Right kidney (tissue), 1 donor: ENCODE measurements at regions not wholly inside any gene's neighbourhood (a gene's known extent, or its start where the extent isn't known, plus 50 kb on each side); places are given as distances from the start of the nearest gene placed in this dataset.

Experiments
- DNase-seq: peaks from one replicate; pipeline ENCODE4 v3.0.0-alpha.2; 2016

DNA sequence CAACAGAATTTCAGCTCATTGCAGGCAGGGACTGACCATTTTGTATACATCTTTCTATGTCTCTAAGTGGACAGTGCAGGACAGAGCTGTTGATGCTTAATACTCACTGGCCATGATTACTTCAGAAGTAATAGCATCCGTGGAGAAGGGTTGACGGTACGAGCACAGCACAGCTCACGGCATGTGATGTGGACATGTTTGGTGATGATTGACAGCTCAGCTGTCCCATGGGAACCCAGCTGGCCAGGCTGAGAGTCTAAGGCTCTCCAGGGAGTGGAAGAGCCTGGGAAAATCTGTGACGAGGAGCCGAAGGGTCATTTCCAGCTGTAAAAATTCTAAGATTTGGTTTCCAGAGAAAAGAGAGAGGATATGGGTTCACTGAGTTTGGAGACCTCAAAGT is 198.2 kb downstream of the SNX19 start:
- no peak for DNase-seq

- peak; percentile 47 for DNase-seq
These were observed 196.9 kb downstream of the SNX19 start for GRCh38 chr11:130719220-130719915.

GRCh38 chr11:130720232-130721022 is 195.9 kb downstream of the SNX19 start:
- DNase-seq, result peak; percentile 36

- no peak for DNase-seq
These were observed 195.1 kb downstream of the SNX19 start for GRCh38 chr11:130721023-130721681.

DNA sequence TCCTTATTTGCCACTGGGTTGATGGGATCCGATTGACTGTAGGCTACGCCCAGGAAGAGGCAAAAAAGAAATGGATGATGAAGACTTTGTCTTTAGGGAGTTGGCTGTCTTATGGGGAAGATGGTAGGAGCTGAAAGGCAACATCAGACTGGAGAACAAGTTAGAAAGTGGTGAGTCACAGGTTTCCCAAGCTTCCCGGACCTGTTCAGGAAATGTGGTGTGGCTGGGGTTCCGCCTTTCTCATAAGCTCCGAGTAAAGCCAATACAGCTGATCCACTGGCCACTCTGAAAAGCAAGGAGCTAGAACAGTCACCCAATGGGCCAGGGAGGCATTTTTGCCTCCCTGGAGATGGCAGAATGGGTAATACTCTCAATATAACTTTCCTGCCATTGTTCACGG is 194.5 kb downstream of the SNX19 start:
- DNase-seq, result no peak

DNA sequence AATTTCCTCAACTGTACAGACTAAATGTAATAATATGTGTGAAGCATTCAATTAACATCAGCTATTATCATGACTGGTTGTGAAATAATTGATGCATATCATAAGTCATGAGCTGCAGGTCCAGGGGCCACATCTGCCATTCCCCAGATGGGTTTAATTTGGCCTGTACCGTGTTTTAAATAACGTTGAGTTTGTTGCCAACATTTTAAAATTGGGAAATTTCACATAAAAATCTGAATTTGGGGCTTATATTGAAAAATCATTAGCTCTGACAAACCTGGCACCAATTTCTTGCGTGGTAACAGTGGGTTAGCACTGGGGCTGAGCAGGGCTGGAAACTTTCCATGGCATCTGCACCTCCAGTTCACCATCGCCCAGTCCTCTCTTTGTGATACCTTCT is 193.9 kb downstream of the SNX19 start:
- no peak for DNase-seq

DNA sequence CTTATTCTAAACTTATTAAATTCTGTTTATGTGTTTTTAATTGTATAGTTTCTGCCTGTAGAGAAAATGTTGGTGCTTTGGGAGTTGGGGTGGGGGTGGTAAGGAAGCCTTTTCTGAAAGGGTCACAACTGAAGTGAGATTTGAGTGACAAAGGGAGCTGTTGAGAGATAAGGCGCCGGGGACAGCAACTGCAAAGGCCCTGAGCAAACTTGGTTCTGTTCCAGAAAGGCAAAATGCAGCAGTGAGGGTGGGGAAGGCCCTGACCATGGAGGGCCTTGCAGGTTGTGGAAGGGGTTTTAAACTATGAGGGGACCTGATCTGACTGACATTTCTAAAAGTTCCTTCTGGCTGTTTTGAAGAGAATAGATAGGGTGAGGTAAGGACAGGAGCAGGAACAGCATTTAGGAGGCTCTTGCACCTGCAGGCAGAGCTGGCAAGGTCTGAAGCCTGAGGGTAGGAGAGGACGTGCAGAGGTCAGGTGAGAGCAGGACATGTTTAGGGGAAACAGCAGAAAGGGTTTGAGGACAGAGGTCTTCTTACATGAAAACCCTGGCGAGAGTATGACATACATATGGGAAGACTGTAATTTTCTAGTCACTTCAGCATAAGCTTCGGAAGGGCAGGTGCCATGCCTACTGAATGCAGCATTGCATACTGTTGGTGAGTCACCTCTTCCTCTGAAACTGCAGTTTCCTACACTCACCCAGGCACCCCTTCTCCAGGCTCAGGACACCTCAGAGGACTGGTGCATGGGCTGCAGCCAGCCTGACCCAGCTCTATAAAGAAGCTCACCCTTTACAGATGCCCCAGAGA is 190.7 kb downstream of the SNX19 start:
- DNase-seq, result no peak

DNA sequence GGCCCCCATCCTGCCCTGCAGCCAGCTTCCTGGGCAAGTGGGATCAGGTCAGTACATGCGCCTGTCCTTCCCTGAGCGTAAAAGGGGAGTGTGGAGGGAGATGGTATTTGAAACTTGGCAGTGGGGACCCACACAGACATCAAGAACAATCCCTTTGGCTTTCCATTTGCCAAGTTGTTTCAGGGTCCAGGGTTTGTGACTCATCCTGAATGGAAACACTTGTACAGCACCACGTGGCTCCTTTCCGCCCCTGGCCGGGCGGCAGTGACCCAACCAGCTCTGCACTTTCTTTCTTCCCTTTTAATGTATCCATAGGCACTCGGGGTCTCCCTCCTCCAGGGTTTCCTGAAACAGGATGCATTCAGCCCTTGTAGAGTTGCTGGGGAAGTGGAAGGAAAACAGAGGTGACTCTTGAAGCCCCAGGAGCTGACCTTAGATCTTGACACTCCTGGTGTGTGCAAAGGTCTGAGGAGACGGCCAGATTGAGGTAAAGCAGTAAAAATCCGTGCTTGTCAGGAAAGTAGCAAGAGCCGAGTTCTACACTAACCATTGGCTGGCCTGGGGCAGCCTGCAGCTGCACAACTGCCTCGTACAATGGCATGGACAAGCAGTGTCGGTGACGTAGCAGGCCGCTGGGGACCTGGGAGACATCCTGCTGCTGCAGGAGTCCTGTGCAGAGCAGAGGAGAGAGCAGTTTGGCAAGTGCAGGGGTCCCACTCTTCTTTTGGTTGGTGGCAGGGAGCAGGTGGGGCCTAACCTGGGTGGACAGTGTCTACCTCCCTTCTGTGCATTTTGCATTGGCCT is 189.8 kb downstream of the SNX19 start:
- DNase-seq, result no peak

GRCh38 chr11:130727157-130728119 is 188.8 kb downstream of the SNX19 start:
- no peak for DNase-seq

- no peak for DNase-seq
These were observed 187.8 kb downstream of the SNX19 start for GRCh38 chr11:130728185-130729180.

DNA sequence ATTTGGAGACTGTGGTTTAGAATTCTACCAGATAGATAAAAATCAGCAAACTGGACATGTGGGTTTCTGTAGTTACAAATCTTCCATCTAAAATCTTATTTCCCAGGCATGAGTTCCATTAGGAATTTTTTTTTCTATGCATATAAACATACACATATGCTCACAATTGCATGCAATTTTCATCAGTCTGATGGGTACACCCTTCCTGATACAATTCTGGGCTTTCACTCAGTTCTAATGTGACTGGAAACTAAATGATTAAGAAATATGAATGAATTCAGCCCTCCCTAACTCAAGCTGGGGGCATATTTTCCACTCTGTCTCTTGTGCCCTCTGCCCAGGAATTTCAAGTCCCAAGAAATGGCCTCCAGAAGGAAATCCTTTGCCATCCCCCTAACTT is 187.1 kb downstream of the SNX19 start:
- DNase-seq, result no peak

GRCh38 chr11:130729678-130730300 is 186.5 kb downstream of the SNX19 start:
- DNase-seq, result no peak

- no peak for DNase-seq
These were observed 184.9 kb downstream of the SNX19 start for GRCh38 chr11:130731401-130731800.

- no peak for DNase-seq
These were observed 183.8 kb downstream of the SNX19 start for GRCh38 chr11:130732476-130732875.

DNA sequence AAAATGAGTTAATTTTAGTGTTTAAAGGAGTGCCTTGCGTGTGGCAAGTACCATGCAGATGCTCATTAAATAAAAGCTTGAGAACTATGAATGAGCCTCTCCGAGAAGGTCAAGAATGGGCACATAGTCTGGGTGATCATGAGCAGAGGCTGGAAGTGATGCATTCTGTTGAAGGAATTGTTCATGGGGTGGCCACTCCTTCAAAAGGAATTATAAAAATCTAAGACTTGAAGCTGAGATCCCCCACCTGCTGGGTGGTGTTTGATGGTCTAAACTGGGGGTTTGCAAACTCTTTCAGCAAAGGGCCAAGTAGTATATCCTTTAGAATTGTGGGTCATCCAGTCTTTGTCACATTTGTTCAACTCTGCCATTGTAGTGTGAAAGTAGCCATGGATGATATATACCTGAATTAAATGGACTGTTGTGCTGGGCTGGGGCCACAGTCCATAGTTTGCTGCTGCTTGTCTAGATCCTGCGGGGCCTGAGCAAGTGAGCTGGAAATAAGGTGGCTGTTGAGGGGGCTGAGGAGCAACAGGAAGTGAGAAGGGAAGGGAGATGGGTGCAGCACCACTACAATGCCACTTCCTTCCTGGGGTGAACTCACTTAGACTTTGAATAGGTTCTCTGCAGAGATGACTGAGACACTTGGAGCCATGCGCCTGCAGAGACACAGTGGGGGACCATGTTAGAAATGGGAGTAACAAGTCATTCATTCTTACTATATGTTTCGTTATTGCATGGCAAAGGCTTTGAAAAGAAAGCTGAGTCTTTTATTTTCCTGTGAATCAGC is 179.0 kb downstream of the SNX19 start:
- DNase-seq, result no peak

DNA sequence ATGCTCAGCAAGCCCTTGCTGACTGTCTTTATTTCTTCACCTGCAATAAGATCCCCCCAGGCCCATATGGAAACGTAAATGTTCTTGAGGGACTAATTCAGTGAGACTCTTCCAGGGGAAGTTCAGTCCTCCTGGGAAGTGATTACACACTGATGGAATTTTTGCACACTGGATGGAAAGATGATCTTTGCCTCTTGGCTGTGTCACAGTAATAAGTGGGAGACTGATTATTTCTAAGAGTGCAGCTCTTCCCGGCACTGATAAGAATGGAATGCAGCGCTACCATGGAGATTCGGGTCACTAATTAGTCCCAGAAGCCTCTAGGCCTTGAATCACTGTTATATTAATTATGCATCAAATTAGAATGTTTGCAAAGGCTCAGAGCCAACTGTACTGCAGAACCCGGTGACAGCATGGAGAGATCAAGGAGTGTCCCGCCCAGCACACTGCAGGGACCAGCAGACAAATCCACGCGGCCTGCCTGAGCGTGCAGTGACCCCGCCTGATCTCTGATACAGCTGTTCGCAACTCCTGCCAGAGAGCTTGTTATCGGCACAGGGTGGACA is 178.3 kb downstream of the SNX19 start:
- DNase-seq, result peak; percentile 69

DNA sequence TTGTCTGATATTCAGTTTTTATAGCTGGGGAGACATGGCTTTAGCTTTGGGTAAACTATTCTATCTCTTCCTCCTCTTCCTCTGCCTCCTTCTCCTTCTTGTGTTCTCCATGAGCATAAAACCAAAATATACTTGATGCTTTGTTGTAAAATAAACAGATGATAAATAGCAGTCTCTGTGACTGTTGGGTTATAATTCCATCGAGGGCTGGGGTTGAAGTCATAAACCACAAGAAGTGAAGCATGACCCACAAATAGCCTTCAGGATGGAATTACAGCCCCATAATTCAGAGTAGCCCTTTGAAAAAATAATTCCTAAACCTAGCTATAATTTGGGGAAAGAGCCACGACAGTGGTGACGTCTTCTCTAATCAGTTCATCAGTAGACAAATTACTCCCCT is 177.7 kb downstream of the SNX19 start:
- DNase-seq, result no peak
